HG02884 (cell line): ENCODE measurements at regions not wholly inside any gene's neighbourhood (a gene's known extent, or its start where the extent isn't known, plus 50 kb on each side); places are given as distances from the start of the nearest gene placed in this dataset.

ENCODE experiments used
- ATAC-seq: cut with Tn5 transposase; IDR thresholded peaks from one replicate; pipeline ENCODE4 v1.9.1; 2021; ENCODE audit warnings: mild to moderate bottlenecking, moderate library complexity; ENCODE audit not compliant: unreplicated experiment

GRCh38 chr5:64110222-64110621, 55.4 kb upstream of the RNF180 start:
- no peak for ATAC-seq

GRCh38 chr5:64108674-64109073, 57.0 kb upstream of the RNF180 start:
- no peak for ATAC-seq

GRCh38 chr5:64100203-64100602, 65.4 kb upstream of the RNF180 start:
- no peak for ATAC-seq

GRCh38 chr5:64096771-64097170, 68.9 kb upstream of the RNF180 start:
- no peak for ATAC-seq

- ATAC-seq: no peak
Observed at GRCh38 chr5:64077589-64077988, 88.1 kb upstream of the RNF180 start.

GRCh38 chr5:64074533-64074932, 91.1 kb upstream of the RNF180 start:
- peak; percentile 86 for ATAC-seq

GRCh38 chr5:64069486-64069885, 96.2 kb upstream of the RNF180 start:
- no peak for ATAC-seq

- no peak for ATAC-seq
Observed at GRCh38 chr5:64050296-64050695, 88.1 kb upstream of the HTR1A start.

GRCh38 chr5:64040490-64040889, 78.2 kb upstream of the HTR1A start:
- no peak for ATAC-seq

- no peak for ATAC-seq
Observed at GRCh38 chr5:64026493-64026892, 64.2 kb upstream of the HTR1A start.

- no peak for ATAC-seq
Observed at GRCh38 chr5:64019746-64020145, 57.5 kb upstream of the HTR1A start.

GRCh38 chr5:64018966-64019365, 56.7 kb upstream of the HTR1A start:
- no peak for ATAC-seq

GRCh38 chr5:64015824-64016223, 53.6 kb upstream of the HTR1A start:
- ATAC-seq: no peak
